SH-SY5Y (cell line): ENCODE measurements at regions not wholly inside any gene's neighbourhood (a gene's known extent, or its start where the extent isn't known, plus 50 kb on each side); places are given as distances from the start of the nearest gene placed in this dataset.

ENCODE experiments used
- GATA2 ChIP-seq: IDR thresholded peaks from 2 replicates; pipeline ENCODE4 v1.6.1; 2011; ENCODE audit warnings: mild to moderate bottlenecking, low read depth, low read length
- GATA3 ChIP-seq: IDR thresholded peaks from 2 replicates; pipeline ENCODE4 v1.6.1; 2011; ENCODE audit warnings: low read depth, mild to moderate bottlenecking, low read length, moderate library complexity

DNA sequence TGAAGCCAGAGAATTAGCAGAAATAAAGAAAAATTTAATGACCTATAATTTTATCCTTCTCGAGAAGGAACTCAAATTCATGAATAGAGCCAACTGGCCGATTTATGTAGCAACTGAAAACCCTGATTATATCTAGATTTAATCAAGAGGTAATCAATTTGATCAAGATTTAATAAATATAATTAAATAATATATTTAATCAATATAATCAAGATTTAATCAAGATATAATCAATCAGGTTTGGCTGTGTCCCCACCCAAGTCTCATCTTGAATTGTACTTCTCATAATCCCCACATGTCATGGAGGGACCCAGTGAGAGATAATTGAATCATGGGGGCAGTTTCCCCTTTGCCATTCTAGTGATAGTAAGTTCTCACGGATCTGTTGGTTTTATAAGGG lies 181.2 kb upstream of the CDIN1 start:
- TF ChIP-seq GATA2 = no peak
- TF ChIP-seq GATA3 = no peak

DNA sequence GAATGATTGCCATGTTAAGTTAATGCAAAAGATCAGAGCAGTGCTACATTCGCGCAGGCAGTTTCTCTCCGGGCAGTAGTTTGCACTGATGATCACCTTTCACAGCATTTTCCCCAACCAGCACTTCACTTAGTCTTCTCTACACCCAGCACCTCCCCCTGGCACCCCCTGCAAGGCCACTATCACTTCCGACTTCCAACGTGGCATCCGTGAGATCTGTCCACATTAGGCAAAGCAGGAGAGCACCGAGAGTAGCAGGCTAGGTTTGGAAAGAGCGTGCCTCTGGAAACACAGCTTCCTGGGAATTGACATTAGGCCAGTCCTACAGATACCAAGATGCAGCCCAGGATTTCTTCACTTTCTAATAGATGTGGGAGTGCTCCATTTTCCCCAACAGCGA lies 180.2 kb upstream of the CDIN1 start:
- no peak for TF ChIP-seq GATA3
- no peak for TF ChIP-seq GATA2

DNA sequence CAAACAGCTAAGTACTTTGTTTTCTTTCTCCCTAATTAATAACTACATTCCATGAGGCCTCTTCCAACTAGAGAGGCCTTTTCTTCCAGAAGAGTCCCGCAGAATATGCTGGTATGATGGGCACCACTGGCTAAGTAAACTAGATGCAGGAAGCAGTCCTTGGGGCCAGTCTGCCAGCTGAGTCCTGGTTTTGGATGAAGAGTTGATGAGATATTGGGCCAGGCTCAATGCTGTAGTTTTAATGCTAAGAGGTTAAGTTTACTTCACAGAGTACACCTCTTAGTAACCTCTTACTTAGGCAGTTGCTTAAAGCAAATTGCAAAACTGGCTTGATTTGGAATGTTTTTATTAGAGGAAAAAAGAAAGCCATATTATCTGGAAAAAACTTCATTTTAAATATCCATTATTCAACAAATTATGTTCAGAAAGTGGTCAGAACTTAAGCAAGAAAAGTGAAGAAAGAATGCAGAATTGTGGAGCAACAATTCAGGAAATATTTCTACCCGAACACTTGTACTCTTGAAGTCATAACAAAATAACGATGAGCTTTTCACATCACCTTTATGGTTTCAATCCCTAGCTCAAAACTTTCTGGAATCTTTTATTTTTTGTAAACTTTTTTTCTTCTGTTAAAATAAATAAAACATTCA lies 178.4 kb upstream of the CDIN1 start:
- TF ChIP-seq GATA3 (no peak), GATA2 (no peak)

DNA sequence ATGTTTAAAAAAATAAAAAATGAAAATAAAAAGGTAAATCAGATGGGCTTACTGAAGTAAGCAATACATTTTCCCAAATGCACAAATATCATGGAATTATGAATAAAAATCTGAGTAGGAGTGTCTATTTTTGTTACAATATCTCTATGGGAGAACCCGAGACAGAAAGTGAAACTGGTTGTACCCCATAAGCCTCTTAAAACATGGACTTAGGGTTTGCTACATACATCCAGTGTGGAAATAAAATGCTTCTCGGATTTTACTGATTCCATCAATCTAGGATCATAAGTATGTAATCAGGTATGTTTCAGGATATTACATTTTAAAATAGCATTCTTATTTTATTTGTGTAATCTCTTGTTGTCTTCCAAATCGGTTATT lies 177.8 kb upstream of the CDIN1 start:
- TF ChIP-seq GATA3 = no peak
- no peak for TF ChIP-seq GATA2

DNA sequence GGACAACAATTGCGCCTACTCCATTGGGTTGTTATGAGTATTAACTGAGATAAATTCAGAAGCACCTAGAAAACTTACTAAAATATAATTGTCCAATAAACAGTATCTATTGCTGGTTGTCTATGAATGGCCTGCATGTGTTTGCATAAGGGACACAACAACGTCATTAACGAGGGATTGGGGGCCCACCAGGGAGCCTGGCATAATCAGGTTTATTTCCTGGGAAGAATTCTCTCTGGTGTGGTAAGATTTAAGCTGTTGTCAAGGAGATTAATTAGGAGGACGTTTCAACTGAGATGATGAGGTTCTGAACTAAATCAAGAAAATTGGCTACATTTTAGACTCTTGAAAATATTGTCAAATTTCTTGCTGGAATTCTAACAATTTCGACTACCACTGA lies 176.1 kb upstream of the CDIN1 start:
- TF ChIP-seq GATA2 (no peak), GATA3 (no peak)

DNA sequence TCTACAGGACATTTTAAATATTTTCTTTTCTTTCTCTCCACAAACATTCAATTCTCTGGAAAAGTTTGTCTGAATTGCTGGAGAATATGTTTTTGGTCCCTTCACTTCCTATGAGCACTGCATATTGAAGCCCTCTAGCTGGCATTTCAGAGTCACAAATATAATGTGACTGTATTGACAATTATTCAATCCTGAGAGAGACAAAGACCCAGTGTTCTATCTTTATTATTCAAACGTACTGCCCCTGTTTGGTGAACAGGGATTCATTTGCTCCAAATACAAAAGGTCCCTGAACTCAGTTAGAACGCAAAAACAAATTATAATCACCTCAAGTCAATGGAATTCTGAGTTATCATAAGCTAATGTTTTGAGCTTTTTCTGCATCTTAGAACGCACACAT lies 173.1 kb upstream of the CDIN1 start:
- TF ChIP-seq GATA3 (no peak), GATA2 (no peak)

DNA sequence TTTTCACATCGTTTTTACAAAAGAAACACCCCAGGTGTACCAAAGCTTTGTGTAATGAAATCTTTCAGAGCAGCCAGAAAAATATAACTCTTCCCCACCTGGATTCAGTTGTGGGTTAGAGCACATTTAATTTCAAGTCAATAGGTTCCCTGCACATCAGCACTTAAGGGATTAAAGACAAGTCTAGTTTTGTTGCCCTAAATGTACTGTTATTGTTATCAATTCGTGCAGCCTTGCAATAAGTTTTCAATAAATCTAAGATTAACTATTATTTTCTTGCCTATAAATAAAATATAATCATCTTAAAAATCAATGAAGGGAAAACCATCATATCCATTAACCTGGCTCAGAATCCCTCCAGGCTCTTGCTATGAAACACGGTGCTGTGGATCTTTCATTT lies 172.5 kb upstream of the CDIN1 start:
- TF ChIP-seq GATA2 (no peak), GATA3 (no peak)

DNA sequence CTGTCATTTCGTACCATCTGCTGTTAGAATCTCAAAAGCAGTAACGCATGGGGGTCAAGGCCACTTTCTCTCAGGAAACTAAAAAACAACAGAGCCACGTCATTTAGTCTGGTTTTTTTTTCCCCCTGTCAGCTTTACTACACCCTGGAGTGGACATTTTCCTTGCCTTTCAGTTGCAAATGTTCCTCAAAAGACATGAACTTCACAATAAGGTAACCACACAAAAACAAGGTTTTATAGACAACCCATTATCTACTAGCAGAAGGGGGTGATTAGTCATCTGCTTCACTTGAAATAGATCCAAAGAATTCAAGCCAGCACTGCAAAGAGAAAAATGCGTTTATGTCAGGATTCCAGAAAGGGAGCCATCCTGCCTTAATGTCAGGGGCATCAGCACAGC lies 171.8 kb upstream of the CDIN1 start:
- no peak for TF ChIP-seq GATA2

DNA sequence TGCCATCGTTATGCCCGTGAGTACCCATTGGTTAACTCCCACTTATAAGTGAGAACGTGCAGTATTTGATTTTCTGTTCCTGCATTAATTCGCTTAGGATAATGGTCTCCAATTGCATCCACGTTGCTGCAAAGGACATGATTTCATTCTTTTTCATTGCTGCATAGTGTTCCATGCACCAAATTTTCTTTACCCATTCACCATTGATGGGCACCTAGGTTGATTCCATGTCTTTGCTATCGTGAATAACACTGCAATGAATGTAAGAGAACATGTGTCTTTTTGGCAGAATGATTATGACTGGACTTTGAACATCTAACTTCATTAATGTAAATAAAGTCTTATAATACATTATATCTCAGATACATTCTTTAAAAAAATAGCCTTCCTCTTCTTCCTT lies 169.6 kb upstream of the CDIN1 start:
- TF ChIP-seq GATA3 (no peak), GATA2 (no peak)

DNA sequence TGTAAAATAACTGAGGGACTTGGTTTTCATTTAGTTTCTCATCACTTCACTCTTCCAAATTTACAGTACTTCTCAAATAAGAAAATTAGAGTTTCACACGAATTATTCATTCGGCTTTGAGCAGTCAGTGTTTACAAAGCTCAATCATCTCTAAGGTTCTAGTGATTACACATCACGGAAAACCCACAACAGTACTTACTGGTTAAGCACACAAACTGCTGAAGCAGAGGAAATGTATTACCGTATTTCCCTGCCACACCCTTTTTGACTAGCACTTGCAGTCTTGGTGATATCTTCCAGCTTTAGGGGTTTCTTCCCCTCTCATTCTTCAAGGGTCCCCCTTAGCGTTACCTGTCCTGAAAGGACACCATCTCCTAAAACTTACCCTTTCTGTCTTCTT lies 164.8 kb upstream of the CDIN1 start:
- no peak for TF ChIP-seq GATA3
- no peak for TF ChIP-seq GATA2

DNA sequence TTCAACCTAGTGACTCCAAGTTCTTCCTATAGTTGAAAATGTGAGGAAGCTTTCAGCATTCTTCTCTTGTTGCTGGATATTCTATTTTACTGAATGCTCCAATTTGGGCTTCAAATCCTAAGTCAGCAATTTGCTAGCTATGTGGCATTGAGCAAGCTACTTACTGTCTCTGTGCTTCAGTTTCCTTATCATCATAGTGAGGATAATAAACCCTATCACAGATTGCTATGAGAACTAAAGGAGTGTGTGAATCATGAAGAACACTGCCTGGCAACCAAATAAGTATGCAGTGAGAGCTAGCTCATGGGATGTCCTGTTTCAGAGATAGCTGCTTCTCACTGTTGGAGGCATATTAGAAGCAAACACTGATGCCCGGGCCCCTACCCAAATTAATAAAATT lies 163.8 kb upstream of the CDIN1 start:
- TF ChIP-seq GATA2 (no peak), GATA3 (no peak)

DNA sequence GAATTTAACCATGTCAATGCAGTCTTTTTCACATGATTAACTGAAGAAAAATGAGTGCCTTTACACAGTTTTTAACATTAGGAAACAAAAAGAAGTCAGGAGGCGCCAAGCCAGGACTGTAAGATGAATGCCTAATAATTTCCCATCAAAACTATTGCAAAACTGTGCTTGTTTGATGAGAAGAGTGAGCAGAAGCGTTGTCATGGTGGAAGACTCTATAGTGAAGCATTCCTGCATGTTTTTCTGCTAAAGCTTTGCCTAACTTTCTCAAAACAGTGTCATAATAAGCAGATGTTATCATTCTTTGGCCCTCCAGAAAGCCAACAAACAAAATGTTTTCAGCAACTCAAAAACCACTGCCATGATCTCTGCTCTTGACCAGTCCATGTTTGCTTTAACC lies 156.8 kb upstream of the CDIN1 start:
- no peak for TF ChIP-seq GATA3
- TF ChIP-seq GATA2 = no peak

DNA sequence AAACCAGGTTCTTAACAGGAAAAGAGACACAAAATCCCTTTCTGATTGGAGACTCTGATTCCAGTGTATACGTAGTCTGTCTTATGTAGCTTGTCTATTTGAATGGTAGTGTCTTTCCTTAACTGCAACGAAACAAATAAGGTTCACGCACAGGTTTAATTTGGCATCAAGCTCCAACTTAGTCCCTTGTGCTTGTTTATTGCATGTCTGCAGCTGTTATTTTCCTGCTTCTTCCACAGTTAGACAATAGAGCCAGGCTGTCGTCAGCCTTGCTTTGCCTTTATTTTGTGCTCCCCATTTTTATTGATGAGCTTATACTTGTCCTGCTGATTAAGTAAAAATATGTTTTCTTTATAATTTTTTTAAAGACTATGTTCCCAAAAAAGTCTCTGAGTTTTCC lies 152.7 kb upstream of the CDIN1 start:
- TF ChIP-seq GATA2 = no peak
- no peak for TF ChIP-seq GATA3

DNA sequence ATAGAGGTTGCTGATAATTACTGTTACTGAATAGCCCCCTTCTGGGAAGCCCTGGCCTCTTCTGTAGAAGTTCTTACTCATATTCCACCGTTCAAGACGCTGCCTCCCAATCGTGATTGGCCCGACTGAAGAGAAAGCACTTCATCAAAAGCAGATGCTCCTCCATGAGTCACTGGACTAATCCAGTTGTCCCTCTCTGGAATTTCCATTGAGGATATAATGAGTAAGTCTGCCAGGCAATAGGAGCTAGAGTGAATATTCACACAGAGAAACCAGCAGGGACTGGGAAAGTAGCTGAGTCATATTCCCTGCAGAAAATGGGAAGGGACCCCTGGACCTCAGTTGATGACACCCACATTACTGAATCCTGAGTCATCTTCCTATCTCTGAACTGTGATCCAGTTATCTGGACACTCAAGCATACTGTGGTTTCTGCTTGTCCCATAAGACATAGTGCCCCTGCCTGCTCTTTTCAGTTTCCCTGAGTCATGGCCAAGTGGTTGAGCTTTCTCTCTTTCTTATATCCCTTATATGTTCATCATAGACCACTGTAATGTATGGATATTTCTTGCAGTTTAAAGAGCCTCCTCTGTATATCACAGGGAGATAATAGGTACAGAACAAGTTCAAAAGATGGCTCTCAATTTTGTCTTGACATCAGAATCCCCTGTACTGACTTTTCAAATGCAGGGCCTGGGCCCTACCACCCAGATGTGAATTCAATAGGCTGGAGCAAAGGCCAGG lies 151.2 kb upstream of the CDIN1 start:
- no peak for TF ChIP-seq GATA2
- no peak for TF ChIP-seq GATA3

DNA sequence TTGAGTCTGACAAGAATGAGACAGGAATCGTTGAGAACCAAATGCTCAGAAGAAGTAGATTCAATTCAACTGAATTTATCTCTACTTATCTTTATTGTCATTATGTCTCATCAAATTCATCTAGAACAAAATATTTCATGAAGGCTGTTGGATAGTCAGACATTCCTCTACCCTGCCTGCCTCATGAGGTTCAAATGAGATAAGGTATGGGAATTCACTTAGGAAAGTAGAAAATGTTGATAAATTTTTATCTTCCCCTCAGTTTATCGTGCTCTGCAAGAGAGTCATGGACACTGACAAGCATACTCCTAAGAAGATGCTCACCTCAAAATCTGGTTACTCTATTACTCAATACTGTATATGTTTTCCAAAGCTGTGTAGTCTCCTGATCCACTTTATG lies 149.7 kb upstream of the CDIN1 start:
- TF ChIP-seq GATA3 (no peak), GATA2 (no peak)
